MM.1S (cell line): ENCODE measurements at regions not wholly inside any gene's neighbourhood (a gene's known extent, or its start where the extent isn't known, plus 50 kb on each side); places are given as distances from the start of the nearest gene placed in this dataset.

ENCODE experiments used
- EZH2 ChIP-seq: fragments of 300-600 bp; sonication (generic); optimal IDR thresholded peaks from 2 replicates; pipeline ENCODE3; 2017; ENCODE audit warnings: low read depth, mild to moderate bottlenecking, antibody characterized with exemption, low read length, mixed read lengths
- EZH2phosphoT487 ChIP-seq: fragments of 300-600 bp; sonication (generic); IDR thresholded peaks from 2 replicates; pipeline ENCODE4 v1.6.1; 2018; ENCODE audit warnings: antibody characterized with exemption, low read length
- TF ChIP-seq, protein P1 (sequence below): fragments of 300-600 bp; sonication (generic); IDR thresholded peaks from 2 replicates; pipeline ENCODE4 v1.5.1; 2016; ENCODE audit warnings: antibody characterized with exemption, low read length, mixed read lengths

DNA sequence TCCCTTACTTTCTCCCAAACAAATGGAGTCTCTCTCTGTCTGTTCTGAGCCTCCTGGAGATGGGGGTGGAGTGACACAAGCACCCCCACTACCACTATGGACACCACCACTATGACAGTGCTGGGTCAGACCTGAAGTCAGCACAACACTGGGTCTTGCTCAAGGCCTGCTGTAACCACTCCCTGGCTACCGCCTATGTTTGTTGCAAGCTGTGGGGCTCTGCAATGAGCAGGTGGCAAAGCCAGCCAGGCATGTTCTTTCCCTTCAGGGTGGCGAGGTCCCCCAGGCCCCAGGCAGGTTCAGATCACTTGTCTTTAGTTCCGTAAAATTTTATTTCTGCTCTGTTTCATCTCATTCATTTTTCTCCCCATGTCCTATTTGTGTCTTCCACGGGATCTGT lies 349.8 kb downstream of the TMEM121 start:
- TF ChIP-seq, protein P1, sequence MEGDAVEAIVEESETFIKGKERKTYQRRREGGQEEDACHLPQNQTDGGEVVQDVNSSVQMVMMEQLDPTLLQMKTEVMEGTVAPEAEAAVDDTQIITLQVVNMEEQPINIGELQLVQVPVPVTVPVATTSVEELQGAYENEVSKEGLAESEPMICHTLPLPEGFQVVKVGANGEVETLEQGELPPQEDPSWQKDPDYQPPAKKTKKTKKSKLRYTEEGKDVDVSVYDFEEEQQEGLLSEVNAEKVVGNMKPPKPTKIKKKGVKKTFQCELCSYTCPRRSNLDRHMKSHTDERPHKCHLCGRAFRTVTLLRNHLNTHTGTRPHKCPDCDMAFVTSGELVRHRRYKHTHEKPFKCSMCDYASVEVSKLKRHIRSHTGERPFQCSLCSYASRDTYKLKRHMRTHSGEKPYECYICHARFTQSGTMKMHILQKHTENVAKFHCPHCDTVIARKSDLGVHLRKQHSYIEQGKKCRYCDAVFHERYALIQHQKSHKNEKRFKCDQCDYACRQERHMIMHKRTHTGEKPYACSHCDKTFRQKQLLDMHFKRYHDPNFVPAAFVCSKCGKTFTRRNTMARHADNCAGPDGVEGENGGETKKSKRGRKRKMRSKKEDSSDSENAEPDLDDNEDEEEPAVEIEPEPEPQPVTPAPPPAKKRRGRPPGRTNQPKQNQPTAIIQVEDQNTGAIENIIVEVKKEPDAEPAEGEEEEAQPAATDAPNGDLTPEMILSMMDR, result no peak
- TF ChIP-seq EZH2, result no peak
- TF ChIP-seq EZH2phosphoT487, result no peak
